22Rv1 (cell line): ENCODE measurements at regions not wholly inside any gene's neighbourhood (a gene's known extent, or its start where the extent isn't known, plus 50 kb on each side); places are given as distances from the start of the nearest gene placed in this dataset.
"Not testable (repeated sequence)": the region's sequence is repeated elsewhere in the genome, so short reads cannot be mapped to it uniquely, and the experiment has no call there.

Source experiments
- H3K27ac ChIP-seq: fragments of 450-650 bp; 2 replicates; pipeline ENCODE4 v1.5.1; 2017
- CTCF ChIP-seq: fragments of 450-650 bp; IDR thresholded peaks from 2 replicates; pipeline ENCODE4 v1.5.1; 2017; ENCODE audit warnings: mild to moderate bottlenecking
- ZFX ChIP-seq: fragments of 450-650 bp; IDR thresholded peaks from 2 replicates; pipeline ENCODE4 v1.6.1; 2017; ENCODE audit warnings: antibody characterized with exemption, borderline replicate concordance

GRCh38 chr7:145732521-145732920 lies 384.1 kb upstream of the CNTNAP2 start:
- TF ChIP-seq CTCF (no peak), ZFX (no peak)

GRCh38 chr7:145729691-145730090 lies 386.9 kb upstream of the CNTNAP2 start:
- H3K27ac ChIP-seq = no peak overlapping the region
- TF ChIP-seq CTCF = no peak
- TF ChIP-seq ZFX = no peak

More at GRCh38 chr7:145732521-145732920, 384.1 kb upstream of the CNTNAP2 start:
- no peak overlapping the region for H3K27ac ChIP-seq

- TF ChIP-seq ZFX = no peak
- TF ChIP-seq CTCF = no peak
- no peak overlapping the region for H3K27ac ChIP-seq
Observed at GRCh38 chr7:145718129-145718528, 398.5 kb upstream of the CNTNAP2 start.

GRCh38 chr7:145700488-145700887 lies 416.1 kb upstream of the CNTNAP2 start:
- H3K27ac ChIP-seq = no peak overlapping the region
- TF ChIP-seq CTCF (no peak), ZFX (no peak)

GRCh38 chr7:145698526-145699262 lies 417.9 kb upstream of the CNTNAP2 start:
- H3K27ac ChIP-seq = no peak overlapping the region
- no peak for TF ChIP-seq CTCF
- TF ChIP-seq ZFX = no peak

GRCh38 chr7:145697412-145698107 lies 419.0 kb upstream of the CNTNAP2 start:
- H3K27ac ChIP-seq = not testable (repeated sequence)

- H3K27ac ChIP-seq = no peak overlapping the region
- TF ChIP-seq ZFX (no peak), CTCF (no peak)
Observed at GRCh38 chr7:145696071-145696470, 420.5 kb upstream of the CNTNAP2 start.
